GM04504 (cell line): ENCODE measurements at regions not wholly inside any gene's neighbourhood (a gene's known extent, or its start where the extent isn't known, plus 50 kb on each side); places are given as distances from the start of the nearest gene placed in this dataset.
"Not testable (repeated sequence)": the region's sequence is repeated elsewhere in the genome, so short reads cannot be mapped to it uniquely, and the experiment has no call there.

ENCODE experiments used
- DNase-seq: peaks from one replicate; pipeline ENCODE4 v3.0.0-alpha.2; 2012; ENCODE audit warnings: low read depth

DNA sequence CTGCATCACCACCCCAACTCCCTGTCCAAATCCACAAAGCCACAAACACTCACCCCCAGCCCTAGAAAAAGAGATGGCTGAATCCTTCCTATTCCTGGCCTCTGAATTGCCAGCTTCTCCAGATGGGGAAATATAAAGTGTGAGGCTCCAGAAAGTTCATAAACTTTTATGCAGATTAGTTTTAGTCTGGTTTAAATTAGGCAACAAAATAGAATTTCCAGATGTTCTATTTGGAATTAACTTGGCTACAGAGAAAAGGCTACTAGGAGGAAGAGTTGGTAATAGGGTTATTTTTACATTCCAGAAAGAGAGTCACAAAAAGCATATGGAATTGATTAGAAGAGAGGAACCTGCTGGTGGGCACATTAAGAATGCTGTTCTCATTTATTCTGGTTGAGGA is 56.0 kb downstream of the EN1 start:
- DNase-seq = no peak

- DNase-seq = no peak
Measured at GRCh38 chr2:118786746-118787145, 60.7 kb downstream of the EN1 start.

- DNase-seq = no peak
Measured at GRCh38 chr2:118784860-118785259, 62.6 kb downstream of the EN1 start.

GRCh38 chr2:118779362-118779761 is 68.1 kb downstream of the EN1 start:
- DNase-seq = no peak

- no peak for DNase-seq
Measured at GRCh38 chr2:118774458-118775133, 72.9 kb downstream of the EN1 start.

DNA sequence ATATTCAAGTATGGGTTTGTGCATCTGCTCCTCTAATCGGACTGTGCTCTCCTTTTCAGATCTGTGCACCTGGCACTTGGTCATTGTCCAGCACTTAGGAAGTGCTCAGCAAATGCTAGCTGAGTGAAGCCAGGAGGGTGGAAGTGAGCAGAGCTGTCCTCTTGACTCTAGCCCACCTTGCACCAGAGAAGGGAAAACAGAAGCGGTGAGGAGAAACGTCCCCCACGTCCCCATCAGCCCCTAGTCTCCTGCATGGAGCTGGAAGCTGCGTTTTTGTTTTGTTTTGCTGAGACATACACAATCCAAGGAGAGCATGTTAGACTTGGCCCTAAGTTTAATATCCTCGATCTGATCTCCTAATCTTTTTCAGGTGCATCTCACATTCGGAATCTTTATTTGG is 73.6 kb downstream of the EN1 start:
- no peak for DNase-seq

DNA sequence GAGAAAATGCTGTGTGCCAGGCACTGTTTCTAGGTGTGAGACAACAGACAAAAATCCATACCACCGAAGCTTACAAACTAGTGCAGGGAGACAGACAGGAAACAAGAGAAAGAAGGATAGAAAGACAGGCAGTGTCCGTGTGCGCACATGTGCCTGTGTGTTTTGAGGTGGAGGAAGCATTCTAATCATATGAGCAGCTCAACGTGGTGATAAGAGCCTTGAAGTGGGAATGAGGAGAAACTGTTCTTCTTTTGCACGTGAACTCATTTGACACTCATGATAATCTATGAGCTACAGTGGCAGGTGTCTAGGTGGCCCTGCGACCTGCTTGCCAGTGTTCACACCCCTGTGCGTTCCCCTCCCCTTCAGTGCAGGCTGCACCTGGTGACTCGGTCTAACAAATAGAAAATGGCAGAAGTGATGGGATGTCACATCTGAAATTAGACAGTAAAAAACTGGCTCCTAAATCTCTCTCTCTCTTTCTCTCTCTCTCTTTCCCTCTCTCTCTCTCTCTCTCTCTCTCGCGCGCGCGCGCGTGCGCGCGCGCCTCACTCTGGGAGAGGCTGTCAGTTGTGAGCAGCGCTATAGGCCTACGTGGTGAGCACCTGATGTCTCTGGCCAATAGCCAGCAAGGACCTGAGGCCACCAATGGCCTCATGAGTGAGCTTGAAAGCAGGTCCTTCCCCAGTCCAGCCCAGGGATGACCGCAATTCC is 74.8 kb downstream of the EN1 start:
- DNase-seq = no peak

DNA sequence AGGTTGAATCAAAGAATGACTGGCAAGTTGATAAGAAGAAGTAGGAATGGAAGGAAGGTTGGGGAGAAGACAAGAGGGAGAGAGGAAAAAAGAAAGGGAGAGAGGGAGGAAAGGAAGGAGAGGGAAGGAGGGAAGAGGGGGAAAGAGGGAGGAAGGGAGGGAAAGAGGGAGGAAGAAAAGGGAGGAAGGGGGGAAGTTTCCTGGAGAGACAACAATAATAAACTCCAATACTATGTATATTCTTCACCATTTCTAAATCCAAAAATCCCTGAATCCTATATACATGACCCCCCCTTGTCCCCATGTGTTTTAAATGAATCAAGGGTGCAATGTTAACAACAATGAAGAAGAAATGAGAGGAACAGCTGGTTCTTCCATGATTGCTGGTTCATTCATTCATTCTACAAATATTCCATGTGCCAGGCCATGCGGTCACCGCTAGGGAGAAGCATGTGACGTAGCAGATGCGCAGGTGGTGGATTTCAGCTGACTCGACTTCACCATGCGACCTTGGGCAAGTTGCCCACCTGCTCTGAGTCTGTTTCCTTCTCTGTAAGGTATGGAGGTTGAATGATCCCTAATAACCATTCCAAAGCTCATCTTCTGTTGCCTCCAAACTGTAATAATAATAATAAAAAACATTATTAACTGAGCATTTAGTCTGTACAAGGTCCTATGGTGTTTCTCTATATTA is 77.6 kb downstream of the EN1 start:
- no peak for DNase-seq

GRCh38 chr2:118766871-118767270 is 80.6 kb downstream of the EN1 start:
- no peak for DNase-seq

GRCh38 chr2:118764855-118765254 is 82.6 kb downstream of the EN1 start:
- no peak for DNase-seq

DNA sequence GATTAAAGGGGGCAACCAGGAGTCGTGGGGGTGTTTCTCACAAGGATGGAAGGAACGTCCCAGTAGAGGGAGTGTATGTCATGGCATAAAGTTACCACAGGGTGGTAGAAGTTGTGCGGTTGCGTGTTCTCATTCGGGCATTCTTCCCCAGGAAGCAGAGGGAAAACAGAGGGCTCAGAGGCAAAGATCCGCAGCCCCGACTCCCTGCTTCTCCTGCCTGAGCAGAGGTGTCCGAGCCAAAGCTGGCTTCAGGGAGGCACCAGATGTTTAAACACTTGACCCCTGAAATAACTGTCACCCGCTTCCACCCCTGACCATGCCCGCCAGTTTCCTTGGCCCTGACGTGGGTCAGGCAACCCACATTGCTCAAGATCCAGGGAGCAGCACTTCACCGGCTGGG is 83.7 kb downstream of the EN1 start:
- DNase-seq = no peak

DNA sequence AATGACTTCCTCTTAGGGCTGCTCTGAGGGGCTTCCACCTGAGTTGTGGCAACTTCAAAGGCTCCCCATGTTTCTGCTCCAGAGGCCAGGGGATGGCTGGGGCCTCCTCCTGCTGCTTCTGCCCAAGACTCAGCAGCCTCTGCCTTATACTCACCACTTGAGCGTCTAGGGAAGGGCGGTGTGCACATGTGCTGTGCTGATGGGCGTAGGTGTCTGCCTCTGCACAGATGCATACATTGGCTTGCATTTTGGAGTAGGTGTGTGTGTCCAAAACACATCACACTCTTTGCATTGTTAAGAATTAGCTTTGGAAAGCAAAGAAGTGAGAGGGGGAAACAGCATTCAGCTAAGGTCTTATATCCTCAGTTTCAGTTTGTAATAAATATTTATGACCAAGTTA is 85.2 kb downstream of the EN1 start:
- DNase-seq = no peak

- no peak for DNase-seq
Measured at GRCh38 chr2:118761771-118762170, 85.7 kb downstream of the EN1 start.

- no peak for DNase-seq
Measured at GRCh38 chr2:118755901-118756300, 91.5 kb downstream of the EN1 start.

GRCh38 chr2:118755384-118755783 is 92.1 kb downstream of the EN1 start:
- no peak for DNase-seq

DNA sequence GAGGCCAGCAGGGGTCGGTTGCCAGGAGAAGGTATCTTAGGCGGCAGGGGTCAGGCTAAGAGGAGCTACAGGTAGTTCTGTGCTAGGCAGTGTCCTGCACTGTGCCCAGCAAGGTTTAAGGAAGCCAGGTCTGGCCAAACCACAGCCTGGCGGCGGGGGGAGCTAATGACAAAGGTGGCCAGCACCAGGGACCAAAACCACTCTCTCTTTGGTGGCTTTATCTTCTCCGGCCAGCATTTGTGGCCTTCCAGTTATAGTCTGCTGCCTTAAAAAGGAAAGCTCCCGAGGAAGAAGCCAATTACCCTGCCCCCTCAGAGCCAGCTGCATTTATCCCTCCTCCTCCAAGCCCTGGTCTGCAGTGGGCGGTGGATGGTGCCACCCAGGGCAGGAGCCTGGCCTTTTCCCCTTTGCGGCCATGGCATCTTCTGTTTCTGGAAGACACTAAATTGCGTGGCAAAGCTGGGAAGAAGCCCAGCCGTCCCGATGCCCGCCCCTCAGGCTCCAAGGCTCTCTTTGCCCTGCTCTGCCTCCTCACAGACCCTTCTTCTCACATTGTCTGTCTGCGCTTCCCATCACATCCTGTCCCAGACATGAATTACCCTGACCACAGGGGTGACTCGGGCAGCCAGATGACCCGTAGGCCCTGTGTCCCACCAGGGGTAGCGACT is 94.6 kb downstream of the EN1 start:
- no peak for DNase-seq

GRCh38 chr2:118750959-118751565 is 96.4 kb downstream of the EN1 start:
- DNase-seq = peak; percentile 47

DNA sequence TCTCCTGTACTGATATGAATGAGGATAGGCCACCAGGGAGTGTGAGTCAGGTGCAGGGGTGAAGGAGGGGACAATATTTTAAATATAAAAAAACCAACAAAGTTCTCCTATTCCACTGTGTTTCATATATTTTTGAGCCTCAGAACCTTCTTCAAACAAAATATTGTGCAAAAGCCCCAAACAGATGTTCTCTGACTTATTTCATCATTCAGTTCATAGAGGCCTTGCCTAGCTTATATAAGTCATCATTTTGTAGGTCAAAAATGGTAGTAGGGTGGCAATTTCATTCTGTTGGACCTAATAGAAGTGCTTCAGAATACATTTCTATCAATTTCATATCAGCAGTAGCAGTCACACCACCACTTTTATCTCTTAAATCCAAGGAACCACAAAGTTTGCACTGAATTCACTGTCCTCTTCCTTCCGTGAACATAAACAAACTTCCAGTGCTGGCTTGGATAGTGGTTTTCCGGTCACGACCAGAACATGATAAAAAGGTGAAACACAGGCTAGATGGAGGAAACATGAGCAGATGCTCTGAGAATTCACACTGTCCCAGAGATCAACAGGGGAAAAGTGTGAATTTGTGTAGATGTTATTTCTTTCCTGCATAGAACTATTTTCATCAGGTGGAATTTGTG is 99.1 kb downstream of the EN1 start:
- DNase-seq = no peak

DNA sequence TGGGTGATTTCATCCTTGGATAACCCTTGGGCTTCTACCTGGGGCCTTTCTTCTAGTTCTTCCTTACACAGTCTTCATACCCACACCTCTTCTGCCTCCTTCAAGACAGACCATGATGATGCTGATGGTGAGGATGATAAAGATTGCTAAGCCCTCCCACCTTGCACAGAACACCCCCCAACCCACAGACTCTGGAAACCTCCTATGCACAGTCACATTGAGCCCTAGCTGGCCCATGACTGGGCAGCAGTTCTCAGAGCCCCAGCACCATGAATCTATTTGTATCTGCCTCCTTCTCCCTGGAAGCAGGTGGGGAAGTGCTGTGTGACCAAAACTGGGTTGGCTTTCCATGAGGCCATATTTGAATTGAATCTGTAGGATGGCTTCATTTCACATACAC is 99.8 kb downstream of the EN1 start:
- no peak for DNase-seq

DNA sequence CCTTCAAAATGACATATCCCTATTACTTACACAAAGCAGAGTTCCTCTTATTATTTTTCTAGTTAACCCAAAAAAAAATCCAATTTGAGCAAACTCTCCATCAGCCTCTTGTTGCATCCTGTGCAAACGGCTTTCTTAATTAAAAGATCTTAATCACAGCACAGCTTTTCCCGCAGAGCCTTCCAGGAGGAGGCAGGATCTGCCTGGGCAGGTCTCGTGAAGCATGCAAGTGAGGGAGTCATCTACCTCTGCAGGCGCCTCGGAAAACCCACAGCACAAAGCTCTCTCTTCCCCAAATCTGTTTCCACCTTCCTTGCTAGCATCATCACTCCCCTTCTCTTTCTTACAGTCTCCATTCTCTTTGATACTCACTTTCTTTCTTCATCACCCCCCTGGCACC is 100.4 kb downstream of the EN1 start:
- no peak for DNase-seq

GRCh38 chr2:118744682-118745181 is 102.7 kb downstream of the EN1 start:
- not testable (repeated sequence) for DNase-seq
